T-helper 2 cell treated with Interferon-gamma antibody and Interleukin-4, amounts not matched to agents 100 ng/mL and 5 ng/mL, for 36 hours (primary cell): ENCODE measurements at regions not wholly inside any gene's neighbourhood (a gene's known extent, or its start where the extent isn't known, plus 50 kb on each side); places are given as distances from the start of the nearest gene placed in this dataset.

Source experiments
- intact Hi-C: fragments of 100-400 bp; cut with micrococcal nuclease; formaldehyde crosslinking; loops from one replicate; pipeline ENCODE4 v1.15.1; 2023

- intact Hi-C loops, result loop anchor here (5.0 kb wide), 1 partner anchor 212 kb away; no protein-coding TSS in a partner anchor
These were observed 133.6 kb upstream of the SESN3 start for GRCh38 chr11:95364324-95365295.

- intact Hi-C loops, result no loop called here
These were observed 132.7 kb upstream of the SESN3 start for GRCh38 chr11:95363708-95364107.

GRCh38 chr11:95363164-95363563 is 132.2 kb upstream of the SESN3 start:
- intact Hi-C loops, result no loop called here

GRCh38 chr11:95361180-95361579 is 130.2 kb upstream of the SESN3 start:
- intact Hi-C loops, result no loop called here

GRCh38 chr11:95360377-95361075 is 129.5 kb upstream of the SESN3 start:
- intact Hi-C loops, result no loop called here

- intact Hi-C loops, result no loop called here
These were observed 128.8 kb upstream of the SESN3 start for GRCh38 chr11:95359756-95360155.

- intact Hi-C loops, result no loop called here
These were observed 128.3 kb upstream of the SESN3 start for GRCh38 chr11:95359341-95359663.

GRCh38 chr11:95358511-95359340 is 127.7 kb upstream of the SESN3 start:
- intact Hi-C loops, result no loop called here

GRCh38 chr11:95354304-95354703 is 123.3 kb upstream of the SESN3 start:
- intact Hi-C loops, result no loop called here

GRCh38 chr11:95353706-95354105 is 122.7 kb upstream of the SESN3 start:
- intact Hi-C loops, result no loop called here

- intact Hi-C loops, result no loop called here
These were observed 121.8 kb upstream of the SESN3 start for GRCh38 chr11:95352733-95353346.

GRCh38 chr11:95349345-95349942 is 118.4 kb upstream of the SESN3 start:
- intact Hi-C loops, result no loop called here

- intact Hi-C loops, result no loop called here
These were observed 115.3 kb upstream of the SESN3 start for GRCh38 chr11:95346265-95346664.

GRCh38 chr11:95345651-95346050 is 114.6 kb upstream of the SESN3 start:
- intact Hi-C loops, result no loop called here

- intact Hi-C loops, result no loop called here
These were observed 114.1 kb upstream of the SESN3 start for GRCh38 chr11:95344932-95345642.

GRCh38 chr11:95341221-95341620 is 110.2 kb upstream of the SESN3 start:
- intact Hi-C loops, result no loop called here

GRCh38 chr11:95339086-95339901 is 108.3 kb upstream of the SESN3 start:
- intact Hi-C loops, result loop anchor here (5.0 to 10.0 kb wide), 3 partner anchors 107 to 366 kb away; partner anchors contain the start of gene SESN3

GRCh38 chr11:95338430-95338991 is 107.5 kb upstream of the SESN3 start:
- intact Hi-C loops, result loop anchor here (5.0 to 10.0 kb wide), 3 partner anchors 106 to 366 kb away; partner anchors contain the start of gene SESN3

- intact Hi-C loops, result loop anchor here (2.0 to 10.0 kb wide), 4 partner anchors 83 to 367 kb away; partner anchors contain the start of gene SESN3
These were observed 107.0 kb upstream of the SESN3 start for GRCh38 chr11:95337972-95338429.
